ENCODE measurements at regions not wholly inside any gene's neighbourhood (a gene's known extent, or its start where the extent isn't known, plus 50 kb on each side); places are given as distances from the start of the nearest gene placed in this dataset.

- in situ Hi-C loops (cut with HindIII; ENCODE audit: low sequenced_read_pairs) = no loop called here
Measured at GRCh38 chr10:111967547-111967946, 216.0 kb downstream of the GPAM start.

- in situ Hi-C loops (cut with HindIII; ENCODE audit: low sequenced_read_pairs) = no loop called here
Measured at GRCh38 chr10:111968647-111969046, 214.9 kb downstream of the GPAM start.

GRCh38 chr10:111970111-111970510, 213.5 kb downstream of the GPAM start:
- in situ Hi-C loops (cut with HindIII; ENCODE audit: low sequenced_read_pairs) = no loop called here

DNA sequence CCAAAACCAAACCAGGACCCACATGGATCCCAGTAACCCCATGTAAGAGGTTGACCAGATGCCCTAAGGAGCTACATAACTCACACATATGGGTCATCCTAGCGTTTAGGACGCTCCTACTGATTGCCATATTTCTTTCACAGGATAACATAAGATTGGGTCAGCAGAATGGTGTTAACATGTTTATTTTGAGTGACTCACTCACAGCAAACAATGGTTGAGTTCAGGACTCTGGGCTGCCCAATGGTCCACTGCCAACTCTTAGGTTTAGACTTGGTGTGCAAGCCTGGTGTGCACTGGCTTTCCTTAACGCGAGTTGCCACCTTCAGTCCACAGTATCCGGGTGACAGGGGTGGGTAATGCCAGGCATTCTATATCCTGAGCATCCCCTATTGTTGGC, 211.5 kb downstream of the GPAM start:
- in situ Hi-C loops (cut with HindIII; ENCODE audit: low sequenced_read_pairs) = no loop called here

- in situ Hi-C loops (cut with HindIII; ENCODE audit: low sequenced_read_pairs) = no loop called here
Measured at GRCh38 chr10:111973306-111973705, 210.3 kb downstream of the GPAM start.

DNA sequence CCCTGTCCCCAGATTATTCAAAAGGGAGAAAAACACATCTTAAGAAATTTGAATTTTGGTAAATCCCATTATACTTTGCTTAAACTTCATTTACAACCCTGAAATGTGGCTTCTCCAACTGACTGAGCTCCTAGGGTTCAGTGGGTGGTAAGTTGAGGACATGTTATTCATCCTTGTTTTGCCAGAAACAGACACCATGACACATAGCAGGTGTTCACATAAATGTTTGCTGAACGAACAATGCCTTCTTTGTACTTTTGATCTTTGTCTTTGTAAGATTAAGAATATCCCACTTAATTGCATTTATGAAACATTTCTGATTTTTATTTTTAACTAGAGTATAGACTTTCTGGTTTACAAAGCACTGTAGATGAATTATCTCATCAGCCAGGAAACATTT, 209.7 kb downstream of the GPAM start:
- in situ Hi-C loops (cut with HindIII; ENCODE audit: low sequenced_read_pairs) = no loop called here

- in situ Hi-C loops (cut with HindIII; ENCODE audit: low sequenced_read_pairs) = no loop called here
Measured at GRCh38 chr10:111974325-111974724, 209.2 kb downstream of the GPAM start.

DNA sequence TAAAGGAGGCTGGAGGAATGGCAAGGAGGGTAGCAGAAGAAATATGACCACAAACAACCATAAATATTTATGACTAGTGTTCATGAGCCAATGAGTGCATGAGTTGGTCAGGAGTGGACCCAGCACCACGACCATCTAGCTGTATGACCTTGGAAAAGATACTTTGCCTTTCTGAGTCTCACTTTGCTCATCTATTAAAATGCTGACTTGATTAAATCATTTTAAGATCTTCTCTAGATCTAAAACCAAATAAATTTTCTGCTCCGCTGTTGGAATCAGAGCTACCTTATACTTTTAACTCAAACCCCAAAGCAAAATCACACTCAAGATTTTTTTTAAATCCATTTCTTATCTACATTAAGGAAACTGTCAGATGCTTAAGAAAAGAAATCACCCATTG, 207.0 kb downstream of the GPAM start:
- in situ Hi-C loops (cut with HindIII; ENCODE audit: low sequenced_read_pairs) = no loop called here

- in situ Hi-C loops (cut with HindIII; ENCODE audit: low sequenced_read_pairs) = no loop called here
Measured at GRCh38 chr10:111984057-111984456, 199.5 kb downstream of the GPAM start.

- in situ Hi-C loops (cut with HindIII; ENCODE audit: low sequenced_read_pairs) = no loop called here
Measured at GRCh38 chr10:111986079-111986478, 197.5 kb downstream of the GPAM start.

GRCh38 chr10:111988646-111989045, 194.9 kb downstream of the GPAM start:
- in situ Hi-C loops (cut with HindIII; ENCODE audit: low sequenced_read_pairs) = no loop called here

DNA sequence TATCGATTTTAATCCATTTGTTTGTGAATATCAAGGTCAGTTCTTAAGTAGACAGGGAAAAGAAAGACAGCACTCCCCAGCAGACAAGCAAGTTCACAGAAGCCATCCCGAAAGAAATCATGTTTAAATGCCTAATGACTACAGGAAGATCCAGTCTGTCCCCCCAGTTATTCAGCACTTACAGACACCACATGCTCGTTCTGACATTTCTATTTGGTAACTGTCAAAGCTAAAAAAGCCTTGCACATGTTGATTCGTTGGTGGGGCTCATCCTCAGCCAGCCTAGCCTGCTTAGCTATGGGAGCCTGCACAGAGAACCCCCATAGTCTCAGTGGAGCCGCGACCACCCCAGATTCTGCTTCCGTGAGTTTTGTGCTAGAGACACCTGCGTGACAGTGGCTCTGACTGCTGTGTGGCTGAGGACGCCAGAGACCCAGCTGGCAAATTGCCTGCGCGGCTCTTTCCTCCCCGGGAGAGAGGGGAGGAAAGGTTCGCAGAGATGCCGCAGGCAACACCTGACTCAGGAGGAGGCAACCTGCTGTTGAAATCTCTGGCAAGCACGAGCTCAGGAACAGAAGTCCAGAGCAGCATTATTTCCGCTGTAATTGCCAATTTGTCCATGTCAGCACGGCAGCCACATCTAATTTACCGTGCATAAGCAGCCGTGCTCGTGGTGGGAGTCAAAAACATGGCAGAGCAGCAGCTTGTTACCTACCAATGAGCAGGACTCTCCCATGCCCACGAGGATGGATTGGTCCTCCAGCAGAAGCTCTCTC, 194.2 kb downstream of the GPAM start:
- in situ Hi-C loops (cut with HindIII; ENCODE audit: low sequenced_read_pairs) = no loop called here

DNA sequence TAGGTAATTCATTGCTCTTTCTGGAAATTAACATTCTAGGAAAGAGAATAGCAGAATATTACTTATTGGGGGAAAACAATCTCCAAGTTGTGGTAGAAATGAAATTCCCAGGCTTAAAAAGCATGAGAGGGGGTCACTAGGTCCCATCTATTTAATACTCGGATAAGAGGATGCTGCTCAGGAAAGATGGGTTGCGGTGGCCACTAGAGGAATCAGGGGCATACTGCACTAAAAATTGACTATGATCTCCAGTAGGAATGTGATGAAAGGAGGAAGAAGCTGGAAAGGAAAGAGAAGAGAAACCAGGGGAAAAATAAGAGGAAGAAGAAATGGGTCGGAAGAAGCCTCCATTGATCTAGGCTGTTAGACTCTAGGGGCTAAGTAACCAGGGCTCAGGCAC, 192.8 kb downstream of the GPAM start:
- in situ Hi-C loops (cut with HindIII; ENCODE audit: low sequenced_read_pairs) = no loop called here

DNA sequence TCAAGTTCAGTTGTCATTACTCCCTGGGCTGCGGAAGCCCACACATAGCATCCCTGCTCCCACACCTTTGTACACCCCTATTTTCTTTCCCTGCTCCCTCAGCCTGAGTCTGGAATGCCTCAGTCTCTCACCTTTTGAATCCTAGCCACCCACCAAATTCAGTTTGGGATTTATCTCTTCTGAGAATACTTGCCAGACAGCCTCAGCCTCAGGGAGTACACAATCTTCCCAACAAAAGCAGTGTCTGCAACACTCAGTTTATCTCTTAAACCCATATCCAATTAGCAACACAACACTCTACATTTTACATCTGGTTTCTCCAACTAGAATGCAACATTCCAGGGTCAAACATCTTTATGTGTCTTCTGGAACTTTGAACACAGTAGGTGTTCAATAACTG, 190.2 kb downstream of the GPAM start:
- in situ Hi-C loops (cut with HindIII; ENCODE audit: low sequenced_read_pairs) = no loop called here

GRCh38 chr10:111993872-111994426, 189.6 kb downstream of the GPAM start:
- in situ Hi-C loops (cut with HindIII; ENCODE audit: low sequenced_read_pairs) = no loop called here

- in situ Hi-C loops (cut with HindIII; ENCODE audit: low sequenced_read_pairs) = no loop called here
Measured at GRCh38 chr10:111996103-111996502, 187.5 kb downstream of the GPAM start.

GRCh38 chr10:111998728-111999127, 184.8 kb downstream of the GPAM start:
- in situ Hi-C loops (cut with HindIII; ENCODE audit: low sequenced_read_pairs) = no loop called here

- in situ Hi-C loops (cut with HindIII; ENCODE audit: low sequenced_read_pairs) = no loop called here
Measured at GRCh38 chr10:111999205-111999914, 184.2 kb downstream of the GPAM start.

DNA sequence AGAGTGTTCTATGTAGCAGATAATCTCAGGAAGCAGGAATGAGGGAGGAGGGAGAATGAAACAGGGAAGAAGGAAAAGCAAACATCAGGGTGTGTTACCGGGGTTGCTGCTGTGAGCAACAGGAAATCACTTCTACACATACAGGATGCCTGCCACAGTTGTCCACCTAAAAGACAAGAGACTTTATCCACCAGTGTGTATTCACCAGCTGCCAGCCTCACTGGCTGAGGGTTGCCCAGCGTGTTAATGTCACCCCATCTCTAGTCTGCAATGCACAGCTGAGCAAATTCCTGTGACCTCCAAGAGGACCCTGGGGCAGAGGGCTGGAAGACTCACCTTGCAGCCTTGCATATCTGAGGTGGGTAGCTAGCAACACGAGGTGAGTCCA, 183.7 kb downstream of the GPAM start:
- in situ Hi-C loops (cut with HindIII; ENCODE audit: low sequenced_read_pairs) = no loop called here

DNA sequence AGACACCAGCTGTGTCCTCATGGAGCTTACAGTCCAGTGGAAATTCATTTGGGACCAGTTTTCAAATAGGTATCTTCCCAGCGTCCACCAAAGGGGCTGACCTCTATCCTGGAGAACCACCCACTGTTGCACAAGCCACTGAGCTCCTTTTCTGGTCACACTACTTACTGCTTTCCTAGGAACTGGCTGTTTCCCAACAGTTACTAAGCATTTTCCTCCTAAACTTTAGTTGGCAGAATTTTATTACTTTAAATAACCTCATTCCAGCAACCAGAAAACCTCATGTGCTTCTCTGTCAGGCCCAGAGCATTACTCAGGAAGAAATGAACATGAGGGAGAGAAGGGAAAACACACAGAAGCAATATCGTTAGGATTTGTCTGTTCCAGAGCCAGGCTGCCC, 183.1 kb downstream of the GPAM start:
- in situ Hi-C loops (cut with HindIII; ENCODE audit: low sequenced_read_pairs) = no loop called here

- in situ Hi-C loops (cut with HindIII; ENCODE audit: low sequenced_read_pairs) = no loop called here
Measured at GRCh38 chr10:112002206-112002605, 181.4 kb downstream of the GPAM start.

- in situ Hi-C loops (cut with HindIII; ENCODE audit: low sequenced_read_pairs) = no loop called here
Measured at GRCh38 chr10:112004075-112004474, 179.5 kb downstream of the GPAM start.

Measured in DLD1 (cell line).